ENCODE measurements at regions not wholly inside any gene's neighbourhood (a gene's known extent, or its start where the extent isn't known, plus 50 kb on each side); places are given as distances from the start of the nearest gene placed in this dataset.

GRCh38 chr20:57069442-57069841 lies 197.0 kb downstream of the BMP7 start:
- TF ChIP-seq TAF1 (IDR thresholded peaks at IDR 0.05; ENCODE audit: low read depth) (no peak), RAD21 (conservative IDR thresholded peaks at IDR 0.05) (no peak)
